H9 (cell line): ENCODE measurements at regions not wholly inside any gene's neighbourhood (a gene's known extent, or its start where the extent isn't known, plus 50 kb on each side); places are given as distances from the start of the nearest gene placed in this dataset.
"Not testable (repeated sequence)": the region's sequence is repeated elsewhere in the genome, so short reads cannot be mapped to it uniquely, and the experiment has no call there.

Source experiments
- DNase-seq: peaks from one replicate; pipeline ENCODE4 v3.0.0-alpha.2; 2017
- H2AFZ ChIP-seq: one replicate; pipeline ENCODE4 v1.6.1; 2013; ENCODE audit warnings: mild to moderate bottlenecking, low read length, control low read depth, moderate library complexity
- H2AK5ac ChIP-seq: 2 replicates; pipeline ENCODE4 v1.6.1; 2013; ENCODE audit warnings: low read length, control low read depth, mixed read lengths; ENCODE audit not compliant: insufficient read length
- H2BK120ac ChIP-seq: one replicate; pipeline ENCODE4 v1.6.1; 2013; ENCODE audit warnings: low read depth, mild to moderate bottlenecking, low read length, control low read depth, inconsistent platforms; ENCODE audit not compliant: poor library complexity, severe bottlenecking
- H2BK12ac ChIP-seq: 2 replicates; pipeline ENCODE4 v1.6.1; 2013; ENCODE audit warnings: low read length, control low read depth, mixed read lengths, low read depth; ENCODE audit not compliant: insufficient read length
- H2BK15ac ChIP-seq: 2 replicates; pipeline ENCODE4 v1.6.1; 2013; ENCODE audit warnings: low read depth, low read length, control low read depth
- H2BK20ac ChIP-seq: one replicate; pipeline ENCODE4 v1.6.1; 2013; ENCODE audit warnings: low read depth, mild to moderate bottlenecking, low read length, control low read depth, inconsistent platforms; ENCODE audit not compliant: poor library complexity, severe bottlenecking
- H2BK5ac ChIP-seq: 2 replicates; pipeline ENCODE4 v1.6.1; 2013; ENCODE audit warnings: low read length, control low read depth, mixed read lengths; ENCODE audit not compliant: insufficient read length
- H3K14ac ChIP-seq: 2 replicates; pipeline ENCODE4 v1.6.1; 2013; ENCODE audit warnings: low read length, control low read depth; ENCODE audit not compliant: insufficient read depth
- H3K18ac ChIP-seq: 2 replicates; pipeline ENCODE4 v1.6.1; 2013; ENCODE audit warnings: low read depth, mild to moderate bottlenecking, mixed read lengths, low read length, control low read depth; ENCODE audit not compliant: insufficient read length
- H3K23ac ChIP-seq: 2 replicates; pipeline ENCODE4 v1.6.1; 2013; ENCODE audit warnings: low read length, control low read depth, mixed read lengths, low read depth; ENCODE audit not compliant: insufficient read length
- H3K23me2 ChIP-seq: 2 replicates; pipeline ENCODE4 v1.6.1; 2013; ENCODE audit warnings: low read depth, mild to moderate bottlenecking, mixed read lengths, low read length, control low read depth; ENCODE audit not compliant: insufficient read length, poor library complexity, severe bottlenecking
- H3K27ac ChIP-seq: 2 replicates; pipeline ENCODE4 v1.5.1; 2013; ENCODE audit warnings: low read length, control low read depth, mixed read lengths, low read depth; ENCODE audit not compliant: insufficient read length
- H3K27me3 ChIP-seq: 2 replicates; pipeline ENCODE4 v1.6.1; 2013; ENCODE audit warnings: low read length, control low read depth, inconsistent platforms; ENCODE audit not compliant: insufficient read depth
- H3K4ac ChIP-seq: 2 replicates; pipeline ENCODE4 v1.6.1; 2013; ENCODE audit warnings: low read depth, mild to moderate bottlenecking, control low read depth, inconsistent platforms, low read length, moderate library complexity
- H3K4me1 ChIP-seq: 2 replicates; pipeline ENCODE4 v1.6.1; 2013; ENCODE audit warnings: low read length, control low read depth, inconsistent platforms; ENCODE audit not compliant: insufficient read depth
- H3K4me2 ChIP-seq: 2 replicates; pipeline ENCODE4 v1.6.1; 2013; ENCODE audit warnings: low read length, control low read depth, mixed read lengths; ENCODE audit not compliant: insufficient read length, insufficient read depth
- H3K56ac ChIP-seq: 2 replicates; pipeline ENCODE4 v1.6.1; 2013; ENCODE audit warnings: low read depth, mild to moderate bottlenecking, mixed read lengths, low read length, control low read depth; ENCODE audit not compliant: insufficient read length
- H3K79me1 ChIP-seq: 2 replicates; pipeline ENCODE4 v1.6.1; 2013; ENCODE audit warnings: low read depth, mild to moderate bottlenecking, moderate library complexity, low read length, control low read depth, inconsistent platforms; ENCODE audit not compliant: insufficient read depth, poor library complexity, severe bottlenecking
- H3K79me2 ChIP-seq: 2 replicates; pipeline ENCODE4 v1.6.1; 2013; ENCODE audit warnings: low read length, control low read depth, inconsistent platforms; ENCODE audit not compliant: insufficient read depth
- H3K9ac ChIP-seq: 2 replicates; pipeline ENCODE4 v1.6.1; 2013; ENCODE audit warnings: low read length, control low read depth, mixed read lengths; ENCODE audit not compliant: insufficient read length; ENCODE audit errors: extremely low read depth
- H3K9me3 ChIP-seq: one replicate; pipeline ENCODE4 v1.6.1; 2013; ENCODE audit warnings: low read depth, low read length, inconsistent platforms; ENCODE audit not compliant: control insufficient read depth
- H3T11ph ChIP-seq: one replicate; pipeline ENCODE4 v1.6.1; 2013; ENCODE audit warnings: mild to moderate bottlenecking, low read length, control low read depth, inconsistent platforms
- H4K20me1 ChIP-seq: one replicate; pipeline ENCODE4 v1.6.1; 2013; ENCODE audit not compliant: control insufficient read depth, insufficient read length, insufficient read depth
- H4K5ac ChIP-seq: 2 replicates; pipeline ENCODE4 v1.6.1; 2013; ENCODE audit warnings: low read depth, mild to moderate bottlenecking, mixed read lengths, low read length, control low read depth; ENCODE audit not compliant: insufficient read length
- H4K8ac ChIP-seq: replicated peaks from 2 replicates; pipeline ENCODE4 v1.6.1; 2013; ENCODE audit warnings: low read length, control low read depth, mixed read lengths, low read depth; ENCODE audit not compliant: insufficient read length
- H4K91ac ChIP-seq: 2 replicates; pipeline ENCODE4 v1.6.1; 2013; ENCODE audit warnings: low read depth, mild to moderate bottlenecking, moderate library complexity, mixed read lengths, low read length, control low read depth; ENCODE audit not compliant: insufficient read length
- H3K27ac Mint-ChIP-seq, 3 experiments: 2 replicates in 2 of 3; 3 replicates in 1 of 3; pipeline ENCODE4 v1.8.0; 2020 to 2021; ENCODE audit warnings: mixed read lengths in 3 of 3, mild to moderate bottlenecking in 1 of 3, moderate library complexity in 1 of 3
- H3K27me3 Mint-ChIP-seq: 2 replicates; pipeline ENCODE4 v1.8.0; 2021; ENCODE audit warnings: low read depth, mild to moderate bottlenecking, moderate library complexity, mixed read lengths
- H3K36me3 Mint-ChIP-seq, 3 experiments: 2 replicates in 2 of 3; 3 replicates in 1 of 3; pipeline ENCODE4 v1.8.0; 2020 to 2021; ENCODE audit warnings: low read depth in 3 of 3, mixed read lengths in 3 of 3; ENCODE audit not compliant: insufficient read depth in 1 of 3
- H3K4me1 Mint-ChIP-seq, 2 experiments: 2 replicates each; pipeline ENCODE4 v1.8.0; 2020; ENCODE audit warnings: mixed read lengths in 2 of 2
- H3K4me3 Mint-ChIP-seq, 2 experiments: 2 replicates in 1 of 2; 3 replicates in 1 of 2; pipeline ENCODE4 v1.8.0; 2020 to 2021; ENCODE audit warnings: mild to moderate bottlenecking in 2 of 2, mixed read lengths in 2 of 2, moderate library complexity in 1 of 2
- H3K9me3 Mint-ChIP-seq, 2 experiments: 2 replicates in 1 of 2; 3 replicates in 1 of 2; pipeline ENCODE4 v1.8.0; 2020; ENCODE audit warnings: mild to moderate bottlenecking in 2 of 2, mixed read lengths in 2 of 2, moderate library complexity in 1 of 2
- whole genome bisulfite sequencing: extraction: QIAGEN DNeasy Blood & Tissue Kit; methylation state at CpG from one replicate; pipeline ENCODE4 v1.1.7; 2013; ENCODE audit warnings: missing lambda C conversion rate, low lambda C conversion rate, mixed read lengths; ENCODE audit not compliant: insufficient read length; ENCODE audit errors: extremely low coverage; 5-methylcytosine and 5-hydroxymethylcytosine counted together

DNA sequence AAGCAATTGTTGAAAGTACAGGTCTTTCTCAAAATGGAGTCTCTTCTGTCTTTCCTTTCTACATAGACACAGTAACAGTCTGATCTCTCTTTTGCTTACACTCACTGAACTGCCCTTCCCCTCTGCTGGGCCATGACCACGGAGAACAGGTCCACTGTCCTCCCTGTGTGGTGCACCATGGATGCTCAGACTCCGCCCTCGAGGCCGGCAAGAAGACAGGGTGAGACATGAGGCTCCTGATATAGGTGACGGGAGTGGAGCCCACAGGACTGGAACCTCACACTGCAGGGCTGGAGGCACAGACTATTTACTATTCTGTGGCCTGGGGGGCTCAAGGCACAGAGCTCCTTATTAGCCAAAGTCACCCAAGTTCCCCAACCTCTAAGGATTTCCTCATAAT is 118.1 kb downstream of the ADRA2C start:
- not testable (repeated sequence) for H3K23ac ChIP-seq, H2BK12ac ChIP-seq, DNase-seq, H3K4me1 ChIP-seq, H2BK15ac ChIP-seq, H3K27ac ChIP-seq, H3K18ac ChIP-seq, H2BK20ac ChIP-seq, H3K4me2 ChIP-seq, H3K27ac Mint-ChIP-seq, H3K79me2 ChIP-seq, H4K8ac ChIP-seq, H3K9me3 Mint-ChIP-seq, H2AFZ ChIP-seq, H2AK5ac ChIP-seq, H3K14ac ChIP-seq, H2BK120ac ChIP-seq, H3K9me3 ChIP-seq, H4K91ac ChIP-seq, H3T11ph ChIP-seq, H3K4ac ChIP-seq, H3K36me3 Mint-ChIP-seq, H3K4me1 Mint-ChIP-seq, H2BK5ac ChIP-seq, H3K23me2 ChIP-seq, H3K9ac ChIP-seq, H3K79me1 ChIP-seq, H3K4me3 Mint-ChIP-seq, H4K20me1 ChIP-seq, H3K27me3 ChIP-seq, H3K56ac ChIP-seq, H4K5ac ChIP-seq
- no CpG with 5 or more reads among the region's 5 CpGs for WGBS
- peaks cover 36% of the 10 kb centered on the region for H3K27me3 Mint-ChIP-seq
